ENCODE measurements at regions not wholly inside any gene's neighbourhood (a gene's known extent, or its start where the extent isn't known, plus 50 kb on each side); places are given as distances from the start of the nearest gene placed in this dataset.

GRCh38 chr2:35297403-35297802, 1058.2 kb upstream of the CRIM1 start:
- H3K36me3 Mint-ChIP-seq (ENCODE audit: low read depth) = no peaks in the 10 kb centered on the region

GRCh38 chr2:35294636-35295263, 1060.8 kb upstream of the CRIM1 start:
- Mint-ChIP-seq H3K36me3 (ENCODE audit: low read depth) (no peaks in the 10 kb centered on the region), H3K4me1 (ENCODE audit: low read depth) (peaks cover 43% of the 10 kb centered on the region), H3K27me3 (ENCODE audit: low read depth) (peaks cover 6% of the 10 kb centered on the region), H3K4me3 (ENCODE audit: unreplicated experiment) (no peak overlapping the region), H3K9me3 (ENCODE audit: low read depth) (peaks cover 2% of the 10 kb centered on the region), H3K27ac (ENCODE audit: unreplicated experiment) (no peak overlapping the region)
- DNase-seq (ENCODE audit: low spot score) = no peak
- TF ChIP-seq CTCF (IDR thresholded peaks at IDR 0.05) = no peak

More at GRCh38 chr2:35297403-35297802, 1058.2 kb upstream of the CRIM1 start:
- H3K27ac Mint-ChIP-seq (ENCODE audit: unreplicated experiment) = peak overlapping the region; percentile 93
- peaks cover 40% of the 10 kb centered on the region for H3K4me1 Mint-ChIP-seq (ENCODE audit: low read depth)
- DNase-seq (ENCODE audit: low spot score) = no peak
- TF ChIP-seq CTCF (IDR thresholded peaks at IDR 0.05) = no peak
- peaks cover 7% of the 10 kb centered on the region for H3K27me3 Mint-ChIP-seq (ENCODE audit: low read depth)
- no peak overlapping the region for H3K4me3 Mint-ChIP-seq (ENCODE audit: unreplicated experiment)
- no peaks in the 10 kb centered on the region for H3K9me3 Mint-ChIP-seq (ENCODE audit: low read depth)

GRCh38 chr2:35293261-35293660, 1062.3 kb upstream of the CRIM1 start:
- Mint-ChIP-seq H3K4me3 (ENCODE audit: unreplicated experiment) (no peak overlapping the region), H3K36me3 (ENCODE audit: low read depth) (no peaks in the 10 kb centered on the region), H3K27me3 (ENCODE audit: low read depth) (peaks cover 13% of the 10 kb centered on the region), H3K9me3 (ENCODE audit: low read depth) (peaks cover 6% of the 10 kb centered on the region), H3K27ac (ENCODE audit: unreplicated experiment) (no peak overlapping the region), H3K4me1 (ENCODE audit: low read depth) (peaks cover 32% of the 10 kb centered on the region)
- no peak for DNase-seq (ENCODE audit: low spot score)
- TF ChIP-seq CTCF (IDR thresholded peaks at IDR 0.05) = no peak

GRCh38 chr2:35292199-35292598, 1063.4 kb upstream of the CRIM1 start:
- Mint-ChIP-seq H3K27me3 (ENCODE audit: low read depth) (peaks cover 21% of the 10 kb centered on the region), H3K9me3 (ENCODE audit: low read depth) (peaks cover 14% of the 10 kb centered on the region), H3K27ac (ENCODE audit: unreplicated experiment) (no peak overlapping the region), H3K36me3 (ENCODE audit: low read depth) (no peaks in the 10 kb centered on the region), H3K4me3 (ENCODE audit: unreplicated experiment) (no peak overlapping the region), H3K4me1 (ENCODE audit: low read depth) (peaks cover 22% of the 10 kb centered on the region)
- DNase-seq (ENCODE audit: low spot score) = no peak
- TF ChIP-seq CTCF (IDR thresholded peaks at IDR 0.05) = no peak

GRCh38 chr2:35281702-35282101, 1073.9 kb upstream of the CRIM1 start:
- Mint-ChIP-seq H3K9me3 (ENCODE audit: low read depth) (peaks cover 9% of the 10 kb centered on the region), H3K27me3 (ENCODE audit: low read depth) (peaks cover 24% of the 10 kb centered on the region), H3K36me3 (ENCODE audit: low read depth) (peaks cover under 1% of the 10 kb centered on the region), H3K4me3 (ENCODE audit: unreplicated experiment) (no peak overlapping the region), H3K27ac (ENCODE audit: unreplicated experiment) (no peak overlapping the region), H3K4me1 (ENCODE audit: low read depth) (no peaks in the 10 kb centered on the region)
- no peak for DNase-seq (ENCODE audit: low spot score)
- no peak for TF ChIP-seq CTCF (IDR thresholded peaks at IDR 0.05)
